ENCODE measurements at regions not wholly inside any gene's neighbourhood (a gene's known extent, or its start where the extent isn't known, plus 50 kb on each side); places are given as distances from the start of the nearest gene placed in this dataset.

- intact Hi-C loops (cut with DNase I): no loop called here
- no peak for DNase-seq (ENCODE audit: low spot score)
These were observed 313.6 kb downstream of the TBC1D32 start for GRCh38 chr6:121020656-121021055.

DNA sequence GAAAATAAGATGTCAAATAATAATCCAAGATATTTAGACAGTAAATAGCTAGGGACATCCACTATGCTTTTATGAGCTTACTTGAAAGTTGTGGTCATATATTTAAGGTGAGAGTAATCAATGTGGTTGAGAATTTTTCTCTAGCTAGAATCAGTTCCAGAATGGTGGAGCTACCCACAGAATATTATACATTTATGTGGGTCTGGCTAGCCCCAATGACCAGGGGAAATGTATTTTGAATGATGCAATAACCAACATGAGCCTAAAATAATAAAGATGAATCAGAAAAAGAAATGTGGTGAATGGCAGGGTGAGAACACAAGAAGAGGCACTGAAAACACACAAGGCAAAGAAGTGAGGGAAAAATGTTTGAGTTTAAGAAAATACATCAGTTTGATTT is 325.7 kb downstream of the TBC1D32 start:
- intact Hi-C loops (cut with DNase I): no loop called here
- DNase-seq (ENCODE audit: low spot score): no peak

- DNase-seq (ENCODE audit: low spot score): no peak
- intact Hi-C loops (cut with DNase I): no loop called here
These were observed 328.3 kb downstream of the TBC1D32 start for GRCh38 chr6:121006024-121006423.

DNA sequence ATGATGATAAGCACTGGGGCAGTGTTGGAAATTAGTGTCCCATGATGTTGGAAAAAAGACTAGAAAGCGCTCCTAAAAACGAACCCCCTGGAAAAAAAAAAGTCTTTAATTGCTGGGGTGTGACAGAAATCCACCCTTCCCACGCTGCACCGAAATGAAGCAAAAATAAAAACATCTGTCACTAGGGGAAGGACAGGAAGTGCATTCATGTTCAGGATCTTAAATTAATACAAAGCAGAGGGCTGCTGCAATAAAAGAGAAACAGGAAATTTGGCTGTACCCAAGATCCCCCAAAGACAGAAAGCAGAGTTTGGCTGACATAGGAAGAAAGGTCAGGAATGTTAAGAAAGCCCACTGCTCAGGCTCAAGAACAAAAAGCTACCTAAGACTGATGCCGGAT is 333.9 kb downstream of the TBC1D32 start:
- intact Hi-C loops (cut with DNase I): no loop called here
- no peak for DNase-seq (ENCODE audit: low spot score)

GRCh38 chr6:120996340-120996739 is 337.9 kb downstream of the TBC1D32 start:
- intact Hi-C loops (cut with DNase I): no loop called here
- no peak for DNase-seq (ENCODE audit: low spot score)

GRCh38 chr6:120994573-120994967 is 339.7 kb downstream of the TBC1D32 start:
- DNase-seq (ENCODE audit: low spot score): no peak
- intact Hi-C loops (cut with DNase I): no loop called here

DNA sequence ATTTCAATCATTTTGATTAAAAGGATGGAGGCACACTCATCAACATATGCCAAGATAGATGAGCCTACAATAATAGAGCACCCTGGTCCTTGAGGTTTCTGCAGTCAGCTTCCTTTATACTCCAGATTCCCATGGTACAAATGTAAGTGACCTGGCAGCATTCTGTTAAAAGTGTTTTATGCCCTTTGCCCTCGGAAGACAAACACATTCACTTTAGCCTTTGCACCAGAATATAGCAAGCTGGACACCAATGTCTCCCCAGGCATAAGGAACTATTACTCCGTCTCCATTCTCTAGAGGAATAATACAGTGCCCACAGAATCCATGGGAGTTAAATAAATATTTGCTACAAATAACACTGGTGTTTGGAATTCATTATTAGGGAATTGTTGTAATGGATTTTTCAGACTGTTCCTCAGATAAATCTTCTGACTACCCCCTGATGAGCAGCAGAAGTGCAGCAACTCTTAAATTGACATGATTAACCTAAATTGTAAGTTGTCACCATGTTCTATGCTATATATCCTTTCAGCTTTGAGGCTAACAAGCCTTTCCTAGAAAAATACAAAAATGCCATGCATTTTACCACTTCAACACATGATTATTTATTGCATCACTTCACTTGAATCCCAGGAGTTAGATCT is 340.2 kb downstream of the TBC1D32 start:
- intact Hi-C loops (cut with DNase I): no loop called here
- DNase-seq (ENCODE audit: low spot score): no peak

DNA sequence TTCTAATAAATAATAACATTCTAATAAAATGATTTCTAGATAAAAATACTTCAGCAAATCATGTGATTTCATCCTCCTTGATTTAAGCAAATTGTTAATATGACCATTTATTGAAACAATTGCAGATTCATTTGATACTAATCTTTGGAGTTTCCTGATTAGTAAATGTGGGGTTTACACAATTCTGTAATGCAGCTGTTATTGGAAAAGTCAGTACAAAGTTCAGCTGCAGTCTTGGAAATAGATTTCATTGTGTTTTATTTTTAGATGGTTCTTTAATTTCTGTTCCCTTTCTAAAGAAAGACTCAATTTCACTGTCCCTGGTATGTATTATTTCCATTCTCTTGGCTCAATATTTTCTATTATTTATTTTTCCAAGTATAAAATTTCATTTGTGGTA is 342.0 kb downstream of the TBC1D32 start:
- no peak for DNase-seq (ENCODE audit: low spot score)
- intact Hi-C loops (cut with DNase I): no loop called here

DNA sequence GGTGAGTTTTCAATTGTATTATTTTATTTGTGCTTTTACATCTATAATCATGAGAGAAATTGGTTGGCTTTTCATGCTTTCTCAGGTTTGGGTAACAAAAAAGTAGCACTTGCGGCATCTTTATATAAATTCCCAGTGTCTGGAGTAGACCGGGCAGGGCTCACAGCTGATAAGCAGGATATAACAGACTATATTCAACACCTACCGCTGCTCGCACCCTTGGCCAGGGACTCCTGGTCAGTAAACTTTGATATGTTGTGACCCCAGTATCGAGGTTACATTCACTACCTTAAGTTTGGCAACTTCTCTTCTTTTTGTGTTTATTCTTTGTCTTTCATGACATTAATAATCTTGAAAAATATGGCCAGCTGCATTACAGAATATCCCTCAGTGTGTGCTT is 343.4 kb downstream of the TBC1D32 start:
- intact Hi-C loops (cut with DNase I): no loop called here
- DNase-seq (ENCODE audit: low spot score): peak; percentile 71

DNA sequence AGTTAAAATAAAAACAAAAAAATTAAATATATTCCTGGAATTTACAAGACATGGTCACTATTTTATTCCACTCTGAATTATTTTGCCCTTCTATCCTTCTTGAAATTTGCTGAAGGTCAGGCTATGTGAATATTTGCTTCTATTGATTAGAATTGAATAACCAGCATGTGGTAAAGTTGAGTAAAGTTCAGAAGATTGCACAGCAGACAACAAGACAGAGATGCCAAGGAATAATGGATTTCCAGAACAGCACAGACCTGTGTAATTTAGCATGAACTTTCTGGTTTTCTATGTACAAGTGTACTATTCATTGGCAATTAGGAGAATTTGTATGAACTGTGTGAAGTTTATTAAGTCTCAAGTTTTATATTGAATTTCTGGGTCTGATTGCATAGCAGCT is 352.4 kb downstream of the TBC1D32 start:
- intact Hi-C loops (cut with DNase I): no loop called here
- no peak for DNase-seq (ENCODE audit: low spot score)

- intact Hi-C loops (cut with DNase I): no loop called here
- DNase-seq (ENCODE audit: low spot score): no peak
These were observed 368.0 kb downstream of the TBC1D32 start for GRCh38 chr6:120966321-120966720.

DNA sequence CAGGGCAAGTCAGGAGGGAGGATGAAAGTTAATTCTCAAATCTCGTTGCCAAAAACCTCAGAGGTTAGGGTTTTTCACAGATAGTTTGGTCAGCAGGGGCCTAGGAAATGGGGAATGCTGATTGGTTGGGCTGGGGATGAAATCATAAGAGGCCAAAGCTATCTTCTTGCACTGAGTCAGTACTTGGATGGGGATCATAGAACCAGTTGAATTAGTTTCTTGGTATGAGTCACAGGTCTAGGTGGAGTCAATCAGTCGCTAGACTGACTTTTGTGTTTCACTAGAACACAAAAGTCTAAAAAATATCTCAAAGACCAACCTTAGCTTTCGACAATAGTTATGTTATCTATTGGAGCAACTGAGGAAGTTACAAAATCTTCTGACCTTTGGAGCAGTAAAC is 368.5 kb downstream of the TBC1D32 start:
- DNase-seq (ENCODE audit: low spot score): no peak
- intact Hi-C loops (cut with DNase I): loop anchor here in 1 of 2 donors (1.0 kb wide), 1 partner anchor 11 kb away; no protein-coding TSS in a partner anchor

GRCh38 chr6:120960761-120961160 is 373.5 kb downstream of the TBC1D32 start:
- no peak for DNase-seq (ENCODE audit: low spot score)

DNA sequence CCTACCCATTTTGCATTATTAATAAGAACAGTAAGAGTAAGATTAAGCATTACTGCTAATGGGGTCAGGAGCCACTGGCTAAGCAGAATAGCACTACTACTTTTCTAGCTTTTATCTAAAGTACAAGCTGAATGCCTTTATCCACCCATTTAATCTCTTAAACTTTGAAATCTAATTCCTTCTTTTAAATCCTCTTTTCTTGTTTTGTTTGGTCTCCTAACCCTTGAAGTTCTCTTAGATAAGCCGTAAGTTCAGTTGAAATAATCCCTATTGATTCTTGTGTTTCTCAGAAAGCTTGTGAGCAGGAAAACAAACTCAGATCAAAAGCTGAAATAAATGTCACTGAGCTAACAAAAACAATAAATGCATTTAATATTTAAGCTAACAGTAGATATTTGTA is 380.2 kb downstream of the TBC1D32 start:
- intact Hi-C loops (cut with DNase I): no loop called here
- DNase-seq (ENCODE audit: low spot score): no peak

More at GRCh38 chr6:120960761-120961160, 373.5 kb downstream of the TBC1D32 start:
- intact Hi-C loops (cut with DNase I): no loop called here

DNA sequence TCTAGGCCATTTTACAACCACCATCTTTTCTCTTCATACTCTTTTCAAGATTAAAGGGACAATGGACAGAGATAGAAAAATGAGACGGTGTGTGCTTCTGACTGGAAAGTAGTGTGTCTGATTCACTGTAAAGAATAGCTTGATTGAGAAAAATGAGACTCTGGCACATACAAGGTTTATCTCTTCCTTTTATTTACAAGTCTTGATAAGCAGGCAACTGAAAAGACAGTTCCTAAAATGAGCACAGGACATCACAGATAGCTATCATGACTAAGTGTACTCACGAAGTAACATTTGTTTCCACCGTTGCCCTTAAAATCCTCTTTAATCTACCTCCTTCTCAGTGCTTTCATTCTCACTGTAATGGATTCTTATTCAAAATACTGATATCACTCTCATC is 383.0 kb downstream of the TBC1D32 start:
- intact Hi-C loops (cut with DNase I): no loop called here
- DNase-seq (ENCODE audit: low spot score): no peak

DNA sequence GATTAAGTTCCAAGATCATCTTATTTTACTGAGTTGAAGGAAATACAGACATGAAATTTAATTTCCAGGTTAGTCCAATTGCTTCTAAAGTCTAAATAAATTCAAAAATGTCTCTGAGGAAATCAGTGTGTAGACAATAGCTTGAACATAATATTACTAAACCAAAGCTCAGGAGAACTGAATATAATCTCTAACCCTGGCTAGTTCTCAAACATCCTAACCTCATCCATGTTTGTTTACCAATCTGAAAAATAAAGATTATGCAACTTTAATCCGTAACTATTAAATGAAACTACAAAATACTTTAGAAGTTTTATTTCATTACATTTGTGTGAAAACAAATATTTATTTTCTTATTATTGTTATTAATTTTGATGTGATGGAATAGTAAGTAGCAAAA is 387.2 kb downstream of the TBC1D32 start:
- intact Hi-C loops (cut with DNase I): no loop called here
- DNase-seq (ENCODE audit: low spot score): no peak

- no peak for DNase-seq (ENCODE audit: low spot score)
- intact Hi-C loops (cut with DNase I): no loop called here
These were observed 388.2 kb downstream of the TBC1D32 start for GRCh38 chr6:120945905-120946594.

DNA sequence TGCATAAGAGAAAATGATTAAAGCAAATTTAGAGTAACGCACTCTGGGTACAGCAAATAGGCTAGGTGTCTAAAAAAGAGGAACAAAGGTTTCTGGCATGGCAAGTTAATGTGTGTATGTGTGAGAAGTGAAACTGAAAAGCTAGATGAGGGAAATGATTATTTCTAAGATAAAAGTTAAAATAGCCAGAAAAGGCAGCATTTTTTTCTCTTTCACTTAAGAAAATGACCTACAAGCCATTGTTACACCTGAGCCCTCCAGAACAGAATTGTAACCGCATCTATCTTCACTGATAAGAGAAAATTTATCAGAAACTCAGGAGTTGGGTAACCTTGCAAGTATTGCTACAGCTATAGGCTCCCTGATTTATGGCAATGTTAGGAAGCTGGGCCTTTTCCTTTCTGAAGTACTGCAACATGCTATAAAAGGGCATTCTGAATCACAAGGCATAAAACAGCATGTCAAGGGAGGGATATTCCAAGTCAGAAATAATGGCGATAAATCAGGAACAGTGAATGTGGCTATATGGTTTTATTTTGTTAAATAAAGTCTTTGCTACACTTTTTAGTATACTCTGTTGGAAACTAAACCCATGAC is 395.3 kb downstream of the TBC1D32 start:
- no peak for DNase-seq (ENCODE audit: low spot score)
- intact Hi-C loops (cut with DNase I): no loop called here

GRCh38 chr6:120938164-120938875 is 396.0 kb downstream of the TBC1D32 start:
- DNase-seq (ENCODE audit: low spot score): no peak
- intact Hi-C loops (cut with DNase I): no loop called here

GRCh38 chr6:120935908-120936307 is 398.4 kb downstream of the TBC1D32 start:
- intact Hi-C loops (cut with DNase I): no loop called here

More at GRCh38 chr6:120935908-120936307, 398.4 kb downstream of the TBC1D32 start:
- DNase-seq (ENCODE audit: low spot score): no peak

All from posterior vena cava (tissue), 2 donors.